ENCODE measurements at regions not wholly inside any gene's neighbourhood (a gene's known extent, or its start where the extent isn't known, plus 50 kb on each side); places are given as distances from the start of the nearest gene placed in this dataset.
"Not testable (repeated sequence)": the region's sequence is repeated elsewhere in the genome, so short reads cannot be mapped to it uniquely, and the experiment has no call there.

GRCh38 chr3:20464237-20464636, 278.2 kb upstream of the SGO1 start:
- H3K4me3 Mint-ChIP-seq; ATAC-seq (replicated peaks); H3K4me1 Mint-ChIP-seq; H3K27ac Mint-ChIP-seq; DNase-seq; H3K27me3 Mint-ChIP-seq: not testable (repeated sequence)
- H3K9me3 Mint-ChIP-seq: peaks cover 18 to 25% of the 10 kb centered on the region in 2 donors
- peaks cover 0 to 15% of the 10 kb centered on the region in 2 donors for H3K36me3 Mint-ChIP-seq

DNA sequence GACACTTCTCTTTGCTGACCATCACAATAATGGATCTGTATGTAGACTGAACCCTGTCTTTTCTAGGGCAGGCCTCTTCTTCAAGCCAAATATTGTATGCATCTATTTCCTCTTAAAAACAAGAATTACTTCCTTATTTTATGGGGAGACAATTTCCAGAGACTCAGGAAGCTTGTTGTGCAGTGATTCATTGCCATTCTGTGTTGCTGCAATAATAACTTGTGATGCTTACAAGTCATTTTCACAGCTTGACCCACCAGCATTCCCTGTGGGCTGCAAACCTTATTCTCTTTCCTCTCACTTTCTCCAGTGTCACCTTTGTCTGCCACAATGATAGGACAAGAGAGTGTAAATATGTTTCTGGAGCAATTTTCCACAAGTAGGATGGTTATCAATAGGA, 276.7 kb upstream of the SGO1 start:
- no peak for ATAC-seq (replicated peaks)
- no peak overlapping the region for H3K4me3 Mint-ChIP-seq
- no peaks in the 10 kb centered on the region for H3K27me3 Mint-ChIP-seq
- H3K27ac Mint-ChIP-seq: no peak overlapping the region
- peaks cover 13 to 15% of the 10 kb centered on the region in 2 donors for H3K9me3 Mint-ChIP-seq
- peaks cover 0 to 12% of the 10 kb centered on the region in 2 donors for H3K36me3 Mint-ChIP-seq
- no peak for DNase-seq
- no peaks in the 10 kb centered on the region for H3K4me1 Mint-ChIP-seq

DNA sequence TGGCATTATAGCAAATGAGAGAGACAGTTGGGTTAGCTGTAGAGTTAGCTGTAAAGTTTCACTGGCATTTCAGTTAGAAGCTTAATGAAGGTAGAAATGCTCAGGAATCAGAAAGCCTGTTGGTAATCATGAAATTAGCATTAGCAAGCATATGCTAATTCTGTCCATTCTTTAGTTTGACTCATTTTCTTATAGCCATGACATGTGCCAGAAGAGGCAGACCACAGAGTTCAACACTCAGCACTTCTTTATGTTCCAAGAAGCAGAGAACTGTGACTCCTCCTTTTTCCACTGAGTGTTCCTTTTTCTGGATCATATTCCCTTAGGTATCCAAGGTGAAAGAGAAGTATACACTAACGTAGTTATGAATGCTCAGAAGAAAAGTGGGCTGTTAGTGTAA, 276.2 kb upstream of the SGO1 start:
- Mint-ChIP-seq H3K9me3 (peaks cover 13 to 17% of the 10 kb centered on the region in 2 donors), H3K27me3 (no peaks in the 10 kb centered on the region), H3K36me3 (peaks cover 5 to 12% of the 10 kb centered on the region in 2 donors), H3K27ac (no peak overlapping the region), H3K4me1 (no peaks in the 10 kb centered on the region), H3K4me3 (no peak overlapping the region)
- no peak for DNase-seq
- ATAC-seq (replicated peaks): no peak

- peaks cover 9 to 16% of the 10 kb centered on the region in 2 donors for H3K9me3 Mint-ChIP-seq
- peaks cover 6 to 8% of the 10 kb centered on the region in 2 donors for H3K36me3 Mint-ChIP-seq
- H3K27me3 Mint-ChIP-seq: no peaks in the 10 kb centered on the region
- ATAC-seq (replicated peaks): no peak
- no peak for DNase-seq
- H3K4me3 Mint-ChIP-seq: no peak overlapping the region
- no peak overlapping the region for H3K27ac Mint-ChIP-seq
- no peaks in the 10 kb centered on the region for H3K4me1 Mint-ChIP-seq
These were observed 273.1 kb upstream of the SGO1 start for GRCh38 chr3:20458994-20459716.

DNA sequence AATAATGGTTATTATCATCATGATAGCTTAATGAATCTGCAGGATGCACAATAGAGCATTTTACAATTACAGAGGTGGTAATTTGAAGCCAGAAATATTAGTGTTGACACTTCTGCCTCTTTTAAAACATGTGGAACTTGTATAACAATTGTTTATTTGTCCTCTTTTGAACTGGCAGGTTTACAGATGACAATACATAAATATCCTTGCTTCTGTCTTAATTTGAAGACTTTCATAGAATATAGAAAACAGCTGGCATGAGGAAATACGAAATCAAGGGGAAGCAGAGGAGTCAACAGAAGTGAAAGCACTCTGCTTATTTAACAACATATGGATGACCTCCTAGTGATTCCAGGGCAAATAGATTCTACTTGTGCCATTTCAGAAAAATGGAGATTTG, 270.5 kb upstream of the SGO1 start:
- ATAC-seq (replicated peaks) (no peak), DNase-seq (no peak)
- Mint-ChIP-seq H3K4me1 (no peaks in the 10 kb centered on the region), H3K4me3 (no peak overlapping the region), H3K36me3 (peaks cover 6% of the 10 kb centered on the region in 2 donors), H3K9me3 (peaks cover 6 to 20% of the 10 kb centered on the region in 2 donors), H3K27ac (no peak overlapping the region), H3K27me3 (no peaks in the 10 kb centered on the region)

- no peaks in the 10 kb centered on the region for H3K4me1 Mint-ChIP-seq
- no peak for DNase-seq
- H3K9me3 Mint-ChIP-seq: peaks cover 3 to 9% of the 10 kb centered on the region in 2 donors
- H3K27ac Mint-ChIP-seq: no peak overlapping the region
- no peak for ATAC-seq (replicated peaks)
- no peak overlapping the region for H3K4me3 Mint-ChIP-seq
- peaks cover 0 to 1% of the 10 kb centered on the region in 2 donors for H3K36me3 Mint-ChIP-seq
- H3K27me3 Mint-ChIP-seq: no peaks in the 10 kb centered on the region
These were observed 265.2 kb upstream of the SGO1 start for GRCh38 chr3:20451170-20451569.

DNA sequence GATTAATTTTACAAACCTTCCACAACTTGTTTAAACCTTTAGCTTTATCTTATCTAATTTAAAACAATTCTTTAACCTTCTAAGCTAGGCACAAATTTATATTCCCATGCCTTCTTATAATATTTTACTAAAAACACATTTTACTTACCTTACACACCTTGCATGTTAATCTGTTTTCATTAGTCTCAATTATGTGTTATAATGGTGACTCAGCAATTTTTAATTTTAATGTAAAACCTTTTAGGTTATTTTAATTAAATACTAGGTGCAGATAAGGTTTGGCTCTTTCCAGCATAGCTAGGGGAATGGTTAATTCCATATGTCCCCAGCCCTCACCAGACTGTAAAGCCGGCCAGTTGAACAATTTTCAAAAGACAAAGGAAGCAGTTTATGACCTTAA, 264.6 kb upstream of the SGO1 start:
- no peak overlapping the region for H3K4me3 Mint-ChIP-seq
- peaks cover 0 to 1% of the 10 kb centered on the region in 2 donors for H3K36me3 Mint-ChIP-seq
- no peaks in the 10 kb centered on the region for H3K27me3 Mint-ChIP-seq
- no peaks in the 10 kb centered on the region for H3K4me1 Mint-ChIP-seq
- no peak for DNase-seq
- no peak overlapping the region for H3K27ac Mint-ChIP-seq
- peaks cover 5 to 9% of the 10 kb centered on the region in 2 donors for H3K9me3 Mint-ChIP-seq
- no peak for ATAC-seq (replicated peaks)

- ATAC-seq (replicated peaks): no peak
- no peak overlapping the region for H3K4me3 Mint-ChIP-seq
- DNase-seq: no peak
- no peaks in the 10 kb centered on the region for H3K27me3 Mint-ChIP-seq
- no peaks in the 10 kb centered on the region for H3K4me1 Mint-ChIP-seq
- H3K27ac Mint-ChIP-seq: no peak overlapping the region
- H3K36me3 Mint-ChIP-seq: peaks cover 0 to 1% of the 10 kb centered on the region in 2 donors
- peaks cover 8 to 10% of the 10 kb centered on the region in 2 donors for H3K9me3 Mint-ChIP-seq
These were observed 256.8 kb upstream of the SGO1 start for GRCh38 chr3:20442846-20443245.

DNA sequence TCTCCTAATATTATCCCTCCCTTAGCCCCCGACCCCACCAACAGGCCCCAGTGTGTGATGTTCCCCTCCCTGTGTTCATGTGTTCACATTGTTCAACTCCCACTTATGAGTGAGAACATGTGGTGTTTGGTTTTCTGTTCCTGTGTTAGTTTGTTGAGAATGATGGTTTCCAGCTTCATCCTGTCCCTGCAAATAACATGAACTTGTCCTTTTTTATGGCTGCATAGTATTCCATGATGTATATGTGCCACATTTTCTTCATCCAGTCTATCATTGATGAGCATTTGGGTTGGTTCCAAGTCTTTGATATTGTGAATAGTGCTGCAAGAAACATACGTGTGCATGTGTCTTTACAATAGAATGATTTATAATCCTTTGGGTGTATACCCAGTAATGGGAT, 241.3 kb upstream of the SGO1 start:
- not testable (repeated sequence) for DNase-seq; H3K4me3 Mint-ChIP-seq; H3K4me1 Mint-ChIP-seq; ATAC-seq (replicated peaks); H3K27ac Mint-ChIP-seq; H3K27me3 Mint-ChIP-seq
- Mint-ChIP-seq H3K36me3 (peaks cover 10 to 12% of the 10 kb centered on the region in 2 donors), H3K9me3 (peaks cover 17 to 19% of the 10 kb centered on the region in 2 donors)

- DNase-seq (no peak), ATAC-seq (replicated peaks) (no peak)
- H3K36me3 Mint-ChIP-seq: peaks cover 0 to 2% of the 10 kb centered on the region in 2 donors
- H3K27me3 Mint-ChIP-seq: no peaks in the 10 kb centered on the region
- no peak overlapping the region for H3K4me3 Mint-ChIP-seq
- H3K27ac Mint-ChIP-seq: no peak overlapping the region
- peaks cover under 1 to 7% of the 10 kb centered on the region in 2 donors for H3K9me3 Mint-ChIP-seq
- H3K4me1 Mint-ChIP-seq: no peaks in the 10 kb centered on the region
These were observed 239.1 kb upstream of the SGO1 start for GRCh38 chr3:20425138-20425537.

DNA sequence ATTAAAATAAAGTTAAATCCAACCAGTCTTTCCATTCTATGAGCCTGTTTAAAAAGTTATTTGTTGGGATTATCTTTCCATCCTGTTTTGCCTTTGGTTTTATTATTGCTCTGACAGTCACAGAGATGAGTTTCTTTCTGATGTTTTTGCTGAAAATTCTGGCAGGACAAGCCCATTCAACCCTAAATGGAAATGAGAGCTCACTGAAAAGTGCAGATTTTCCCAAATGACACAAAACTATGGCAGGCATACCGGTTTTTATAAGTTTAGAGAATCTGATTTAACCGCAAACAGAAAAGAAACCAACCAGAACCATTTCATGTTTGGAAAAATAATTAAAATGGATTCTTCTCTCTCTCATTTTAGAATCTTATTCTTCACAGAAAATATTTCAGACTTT, 238.1 kb upstream of the SGO1 start:
- no peaks in the 10 kb centered on the region for H3K4me1 Mint-ChIP-seq
- H3K27me3 Mint-ChIP-seq: no peaks in the 10 kb centered on the region
- H3K36me3 Mint-ChIP-seq: peaks cover 0 to 2% of the 10 kb centered on the region in 2 donors
- no peak for DNase-seq
- H3K4me3 Mint-ChIP-seq: no peak overlapping the region
- H3K27ac Mint-ChIP-seq: no peak overlapping the region
- no peak for ATAC-seq (replicated peaks)
- H3K9me3 Mint-ChIP-seq: peaks cover 0 to 7% of the 10 kb centered on the region in 2 donors

GRCh38 chr3:20422391-20422790, 236.4 kb upstream of the SGO1 start:
- DNase-seq (no peak), ATAC-seq (replicated peaks) (no peak)
- Mint-ChIP-seq H3K27ac (no peak overlapping the region), H3K4me3 (no peak overlapping the region), H3K9me3 (peaks cover 0 to 3% of the 10 kb centered on the region in 2 donors), H3K27me3 (no peaks in the 10 kb centered on the region), H3K36me3 (no peaks in the 10 kb centered on the region), H3K4me1 (no peaks in the 10 kb centered on the region)

DNA sequence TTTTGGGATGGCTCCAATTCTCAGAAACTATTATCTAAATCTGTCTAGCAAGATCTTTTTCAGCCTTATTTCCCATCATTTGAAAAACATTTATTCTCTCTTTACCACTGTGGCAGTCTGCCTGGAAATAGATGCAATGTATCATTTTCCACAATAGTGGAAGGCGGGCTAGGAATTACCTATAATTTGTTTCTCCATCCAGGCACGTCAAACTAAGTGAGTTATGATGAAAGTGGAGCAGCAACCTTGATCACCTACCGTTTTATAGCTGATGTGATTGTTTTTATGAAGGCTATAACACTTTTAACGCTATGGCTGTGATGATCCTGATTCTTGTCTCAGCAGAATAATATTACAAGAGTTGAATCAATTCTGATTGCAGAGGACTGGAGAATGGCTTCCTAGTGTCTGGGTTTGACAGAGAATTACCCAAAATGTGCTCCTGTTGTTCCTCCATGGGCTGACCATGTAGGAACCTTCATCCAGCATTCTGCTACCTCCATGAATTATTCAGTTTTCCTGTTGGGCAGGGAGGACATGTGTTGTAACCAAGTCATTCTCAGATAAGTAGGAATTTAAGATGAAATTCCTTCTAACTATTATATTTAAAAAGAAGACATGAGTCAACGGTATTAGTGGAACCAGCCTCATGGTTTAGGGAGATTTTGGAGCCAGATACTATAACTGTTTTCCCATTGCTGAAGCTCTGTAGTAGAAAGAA, 231.5 kb upstream of the SGO1 start:
- DNase-seq (no peak), ATAC-seq (replicated peaks) (no peak)
- Mint-ChIP-seq H3K9me3 (no peaks in the 10 kb centered on the region), H3K27me3 (no peaks in the 10 kb centered on the region), H3K4me1 (no peaks in the 10 kb centered on the region), H3K4me3 (no peak overlapping the region), H3K36me3 (peaks cover 0 to 2% of the 10 kb centered on the region in 2 donors), H3K27ac (no peak overlapping the region)

GRCh38 chr3:20406611-20407011, 220.6 kb upstream of the SGO1 start:
- H3K4me1 Mint-ChIP-seq: no peaks in the 10 kb centered on the region
- no peak for ATAC-seq (replicated peaks)
- H3K9me3 Mint-ChIP-seq: no peaks in the 10 kb centered on the region
- no peak overlapping the region for H3K27ac Mint-ChIP-seq
- H3K36me3 Mint-ChIP-seq: peaks cover 0 to 4% of the 10 kb centered on the region in 2 donors
- no peak overlapping the region for H3K4me3 Mint-ChIP-seq
- no peak for DNase-seq
- H3K27me3 Mint-ChIP-seq: no peaks in the 10 kb centered on the region

DNA sequence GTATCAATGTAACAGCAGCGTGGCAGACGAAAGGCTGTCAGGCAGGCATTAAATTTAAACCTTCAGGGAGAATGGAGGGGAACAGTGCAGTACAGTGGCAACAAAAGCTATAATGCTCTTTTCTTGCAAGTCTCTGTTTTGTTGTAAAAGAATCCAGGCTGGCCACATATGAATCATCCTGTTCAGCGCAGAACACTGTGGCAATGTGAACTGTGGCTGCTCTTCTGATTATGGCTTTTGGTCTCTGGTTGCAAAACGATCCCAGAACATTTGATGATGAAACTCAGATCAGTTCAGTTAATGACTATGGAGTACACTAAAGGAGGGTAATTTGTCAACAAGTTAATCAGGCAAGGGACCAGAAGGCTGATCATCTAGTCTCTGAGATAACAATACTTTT, 219.7 kb upstream of the SGO1 start:
- no peak for ATAC-seq (replicated peaks)
- DNase-seq: no peak
- Mint-ChIP-seq H3K27ac (no peak overlapping the region), H3K4me3 (no peak overlapping the region), H3K9me3 (no peaks in the 10 kb centered on the region), H3K27me3 (no peaks in the 10 kb centered on the region), H3K36me3 (peaks cover 0 to 4% of the 10 kb centered on the region in 2 donors), H3K4me1 (no peaks in the 10 kb centered on the region)

All from stimulated activated naive B cell treated with anti-CD40 and anti-IgM and Interleukin-4, amounts not matched to agents 10 μg/mL and 1 μg/mL and 100 μg/mL, for 72 hours (primary cell).